NOMO-1 (cell line): ENCODE measurements at regions not wholly inside any gene's neighbourhood (a gene's known extent, or its start where the extent isn't known, plus 50 kb on each side); places are given as distances from the start of the nearest gene placed in this dataset.

Experiments used
- DNase-seq, 2 experiments: peaks; one replicate each; lab custom pipeline; 2025; ENCODE audit not compliant: unreplicated experiment in 2 of 2; lab: John Stamatoyannopoulos, UW

GRCh38 chr16:54526916-54527315 is 240.3 kb upstream of the IRX3 start:
- DNase-seq: no peak

- DNase-seq: no peak
Observed at GRCh38 chr16:54526087-54526486, 239.5 kb upstream of the IRX3 start.

- no peak for DNase-seq
Observed at GRCh38 chr16:54525104-54525503, 238.5 kb upstream of the IRX3 start.

- no peak for DNase-seq
Observed at GRCh38 chr16:54522584-54522983, 236.0 kb upstream of the IRX3 start.

GRCh38 chr16:54521327-54521726 is 234.7 kb upstream of the IRX3 start:
- no peak for DNase-seq

GRCh38 chr16:54519161-54519695 is 232.6 kb upstream of the IRX3 start:
- DNase-seq: no peak

- no peak for DNase-seq
Observed at GRCh38 chr16:54517181-54517580, 230.6 kb upstream of the IRX3 start.

GRCh38 chr16:54512467-54512995 is 225.9 kb upstream of the IRX3 start:
- no peak for DNase-seq

GRCh38 chr16:54511222-54511731 is 224.7 kb upstream of the IRX3 start:
- DNase-seq: no peak

- no peak for DNase-seq
Observed at GRCh38 chr16:54510685-54511221, 224.2 kb upstream of the IRX3 start.

GRCh38 chr16:54509456-54509855 is 222.9 kb upstream of the IRX3 start:
- no peak for DNase-seq

GRCh38 chr16:54508351-54508750 is 221.8 kb upstream of the IRX3 start:
- DNase-seq: no peak

- no peak for DNase-seq
Observed at GRCh38 chr16:54506741-54507500, 220.3 kb upstream of the IRX3 start.

- no peak for DNase-seq
Observed at GRCh38 chr16:54506214-54506580, 219.6 kb upstream of the IRX3 start.

GRCh38 chr16:54505549-54506213 is 219.1 kb upstream of the IRX3 start:
- no peak for DNase-seq

GRCh38 chr16:54504372-54504771 is 217.8 kb upstream of the IRX3 start:
- no peak for DNase-seq

GRCh38 chr16:54503856-54504219 is 217.3 kb upstream of the IRX3 start:
- DNase-seq: no peak

GRCh38 chr16:54503011-54503855 is 216.6 kb upstream of the IRX3 start:
- no peak for DNase-seq

- DNase-seq: no peak
Observed at GRCh38 chr16:54501797-54502196, 215.2 kb upstream of the IRX3 start.

GRCh38 chr16:54493594-54493993 is 207.0 kb upstream of the IRX3 start:
- DNase-seq: no peak

- DNase-seq: no peak
Observed at GRCh38 chr16:54493061-54493460, 206.5 kb upstream of the IRX3 start.
